DND-41 (cell line): ENCODE measurements at regions not wholly inside any gene's neighbourhood (a gene's known extent, or its start where the extent isn't known, plus 50 kb on each side); places are given as distances from the start of the nearest gene placed in this dataset.

Experiments
- ATAC-seq: fragments of 200-7000 bp; cut with Tn5 transposase; 3 replicates; pipeline ENCODE4 v1.9.1; 2021; ENCODE audit warnings: low read depth; ENCODE audit not compliant: insufficient read depth
- DNase-seq: peaks from one replicate; pipeline ENCODE4 v3.0.0-alpha.2; 2020
- H2AFZ ChIP-seq: 2 replicates; pipeline ENCODE4 v1.6.0; 2012; ENCODE audit warnings: low read depth, low read length
- H3K27ac ChIP-seq: 2 replicates; pipeline ENCODE4 v1.5.1; 2012; ENCODE audit warnings: low read length, inconsistent platforms
- H3K27me3 ChIP-seq: fragments of 200-600 bp; sonication (generic); 2 replicates; pipeline ENCODE4 v1.6.0; 2012; ENCODE audit warnings: low read length, mild to moderate bottlenecking, inconsistent platforms; ENCODE audit not compliant: insufficient read depth, poor library complexity
- H3K36me3 ChIP-seq: 2 replicates; pipeline ENCODE4 v1.5.1; 2012; ENCODE audit warnings: low read length, inconsistent platforms; ENCODE audit not compliant: insufficient read depth
- H3K4me1 ChIP-seq: 2 replicates; pipeline ENCODE4 v1.5.1; 2012; ENCODE audit warnings: mild to moderate bottlenecking, low read length; ENCODE audit not compliant: insufficient read depth
- H3K4me2 ChIP-seq: 2 replicates; pipeline ENCODE4 v1.6.0; 2012; ENCODE audit warnings: mild to moderate bottlenecking, moderate library complexity, low read length, inconsistent platforms; ENCODE audit not compliant: insufficient read depth
- H3K4me3 ChIP-seq, 2 experiments: fragments of 200-600 bp in 1 of 2; shearing (Covaris generic) in 1 of 2; 2 replicates each; pipeline ENCODE4 v1.5.1; 2012 to 2016; ENCODE audit warnings: inconsistent platforms in 2 of 2, low read length in 2 of 2, mild to moderate bottlenecking in 2 of 2, low read depth in 1 of 2, moderate library complexity in 1 of 2
- H3K79me2 ChIP-seq: 2 replicates; pipeline ENCODE4 v1.6.0; 2012; ENCODE audit warnings: low read length, inconsistent platforms; ENCODE audit not compliant: insufficient read depth
- H3K9ac ChIP-seq: 2 replicates; pipeline ENCODE4 v1.6.0; 2012; ENCODE audit warnings: low read depth, mild to moderate bottlenecking, inconsistent platforms, low read length, moderate library complexity
- H3K9me3 ChIP-seq: 2 replicates; pipeline ENCODE4 v1.5.1; 2012; ENCODE audit warnings: low read length, moderate library complexity, mild to moderate bottlenecking, inconsistent platforms; ENCODE audit not compliant: insufficient read depth, severe bottlenecking
- H4K20me1 ChIP-seq: 2 replicates; pipeline ENCODE4 v1.6.0; 2012; ENCODE audit warnings: low read length; ENCODE audit not compliant: insufficient read depth
- EZH2 ChIP-seq: IDR thresholded peaks from 3 replicates; pipeline ENCODE4 v1.6.1; 2012; ENCODE audit warnings: borderline replicate concordance, low read depth, mild to moderate bottlenecking, moderate library complexity, low read length, inconsistent platforms; ENCODE audit not compliant: severe bottlenecking
- TF ChIP-seq, protein P1 (sequence below): IDR thresholded peaks from 2 replicates; pipeline ENCODE4 v1.5.1; 2012; ENCODE audit warnings: borderline replicate concordance, low read length, moderate library complexity, mild to moderate bottlenecking; ENCODE audit not compliant: poor library complexity, severe bottlenecking; ENCODE audit errors: extremely low read depth

DNA sequence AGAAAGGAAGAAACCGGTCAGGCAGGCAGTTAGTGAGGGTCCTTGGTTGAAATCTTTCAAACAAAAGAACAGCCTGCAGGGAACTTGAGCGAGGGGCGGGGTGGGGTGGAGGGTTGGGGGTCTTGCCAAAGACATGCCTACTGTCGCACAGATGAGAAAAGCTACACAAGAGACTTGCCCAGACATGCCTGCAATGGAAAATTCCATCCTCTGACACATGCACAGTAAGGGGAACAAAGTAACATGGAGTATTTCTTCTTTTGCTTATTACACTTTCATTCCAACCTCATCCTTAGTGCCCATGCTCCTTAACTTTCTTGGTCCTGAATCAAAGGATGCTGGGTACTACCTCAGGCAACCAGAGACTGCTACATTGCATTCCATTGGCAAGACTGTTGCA is 1491.2 kb downstream of the STIM2 start:
- Histone ChIP-seq H3K4me1 (no peaks in the 10 kb centered on the region), H3K9me3 (no peaks in the 10 kb centered on the region), H3K36me3 (no peaks in the 10 kb centered on the region), H2AFZ (no peak overlapping the region), H3K4me3 (no peak overlapping the region), H3K79me2 (no peaks in the 10 kb centered on the region), H3K4me2 (no peak overlapping the region), H3K27ac (no peak overlapping the region), H3K9ac (no peak overlapping the region), H4K20me1 (no peaks in the 10 kb centered on the region), H3K27me3 (no peaks in the 10 kb centered on the region)
- no peak for TF ChIP-seq EZH2
- TF ChIP-seq, protein P1, sequence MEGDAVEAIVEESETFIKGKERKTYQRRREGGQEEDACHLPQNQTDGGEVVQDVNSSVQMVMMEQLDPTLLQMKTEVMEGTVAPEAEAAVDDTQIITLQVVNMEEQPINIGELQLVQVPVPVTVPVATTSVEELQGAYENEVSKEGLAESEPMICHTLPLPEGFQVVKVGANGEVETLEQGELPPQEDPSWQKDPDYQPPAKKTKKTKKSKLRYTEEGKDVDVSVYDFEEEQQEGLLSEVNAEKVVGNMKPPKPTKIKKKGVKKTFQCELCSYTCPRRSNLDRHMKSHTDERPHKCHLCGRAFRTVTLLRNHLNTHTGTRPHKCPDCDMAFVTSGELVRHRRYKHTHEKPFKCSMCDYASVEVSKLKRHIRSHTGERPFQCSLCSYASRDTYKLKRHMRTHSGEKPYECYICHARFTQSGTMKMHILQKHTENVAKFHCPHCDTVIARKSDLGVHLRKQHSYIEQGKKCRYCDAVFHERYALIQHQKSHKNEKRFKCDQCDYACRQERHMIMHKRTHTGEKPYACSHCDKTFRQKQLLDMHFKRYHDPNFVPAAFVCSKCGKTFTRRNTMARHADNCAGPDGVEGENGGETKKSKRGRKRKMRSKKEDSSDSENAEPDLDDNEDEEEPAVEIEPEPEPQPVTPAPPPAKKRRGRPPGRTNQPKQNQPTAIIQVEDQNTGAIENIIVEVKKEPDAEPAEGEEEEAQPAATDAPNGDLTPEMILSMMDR: no peak
- DNase-seq (no peak), ATAC-seq (no peak)

DNA sequence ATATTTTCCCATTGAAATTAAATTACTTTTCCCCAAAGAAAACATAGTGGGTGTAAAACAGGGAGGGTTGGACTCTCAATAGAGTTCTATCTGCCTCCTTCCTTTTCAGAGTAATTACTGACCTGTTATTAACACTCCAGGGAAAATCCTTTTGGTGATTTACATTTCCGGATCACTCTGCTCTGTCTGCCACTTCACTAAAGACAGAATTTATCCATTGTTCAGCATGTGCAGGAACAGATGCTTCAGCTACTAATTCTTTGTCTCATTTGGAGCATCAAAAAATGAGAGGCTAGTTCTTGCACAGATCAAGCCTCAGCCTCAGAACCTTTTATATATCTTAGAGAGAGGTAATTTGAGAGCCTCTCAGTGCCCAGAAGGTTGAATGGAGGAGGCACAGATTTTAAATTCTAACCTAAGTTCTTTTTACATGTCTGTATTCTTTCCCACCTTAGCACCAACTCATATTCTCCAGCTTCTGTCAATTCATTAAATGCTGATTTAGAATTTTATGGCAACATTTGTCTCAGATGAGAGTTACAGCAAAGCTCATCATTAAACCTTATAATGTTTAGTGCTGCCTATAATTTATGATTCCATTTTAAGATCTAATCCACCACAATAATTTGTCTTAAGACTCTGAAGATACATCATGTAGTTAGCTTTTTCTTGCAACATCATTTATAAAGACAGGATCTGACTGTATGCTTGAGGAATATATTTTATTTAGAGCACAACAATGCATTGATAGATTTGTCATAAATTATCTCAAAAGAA is 1494.4 kb downstream of the STIM2 start:
- Histone ChIP-seq H3K9me3 (no peaks in the 10 kb centered on the region), H3K36me3 (no peaks in the 10 kb centered on the region), H3K79me2 (no peaks in the 10 kb centered on the region), H3K27me3 (no peaks in the 10 kb centered on the region), H3K4me1 (no peaks in the 10 kb centered on the region), H2AFZ (no peak overlapping the region), H4K20me1 (no peaks in the 10 kb centered on the region), H3K4me3 (no peak overlapping the region), H3K4me2 (no peak overlapping the region), H3K9ac (no peak overlapping the region), H3K27ac (no peak overlapping the region)
- TF ChIP-seq, protein P1: no peak
- no peak for ATAC-seq
- no peak for DNase-seq

DNA sequence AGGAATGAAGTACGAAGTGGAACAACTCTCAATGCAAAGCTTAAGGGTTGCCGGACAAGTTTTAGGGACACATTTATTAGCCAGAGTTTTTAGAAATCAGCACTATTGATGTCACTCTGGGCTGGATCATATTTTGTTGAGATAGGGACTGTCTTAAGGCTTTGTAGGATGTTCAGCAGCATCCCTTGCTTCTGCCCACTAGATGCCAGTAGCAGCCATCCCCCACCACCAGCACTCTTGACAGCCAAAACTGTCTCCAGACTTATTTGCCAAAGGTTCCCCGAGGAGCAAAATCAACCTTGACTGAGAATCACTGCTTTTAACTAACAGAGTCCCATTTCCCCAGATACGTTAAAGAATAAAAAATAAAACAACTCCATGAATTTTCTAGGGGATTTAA is 1497.3 kb downstream of the STIM2 start:
- Histone ChIP-seq H3K27me3 (no peaks in the 10 kb centered on the region), H3K4me2 (no peak overlapping the region), H3K9me3 (no peaks in the 10 kb centered on the region), H3K4me1 (no peaks in the 10 kb centered on the region), H3K36me3 (no peaks in the 10 kb centered on the region), H3K79me2 (no peaks in the 10 kb centered on the region), H4K20me1 (no peaks in the 10 kb centered on the region), H2AFZ (no peak overlapping the region), H3K9ac (no peak overlapping the region), H3K27ac (no peak overlapping the region), H3K4me3 (no peak overlapping the region)
- DNase-seq: no peak
- TF ChIP-seq, protein P1: no peak
- TF ChIP-seq EZH2: no peak
- no peak for ATAC-seq
